ENCODE measurements at regions not wholly inside any gene's neighbourhood (a gene's known extent, or its start where the extent isn't known, plus 50 kb on each side); places are given as distances from the start of the nearest gene placed in this dataset.

GRCh38 chr2:118239284-118239683 lies 151.0 kb downstream of the INSIG2 start:
- Mint-ChIP-seq H3K27ac (no peak overlapping the region), H3K27me3 (peaks cover 13% of the 10 kb centered on the region), H3K36me3 (no peaks in the 10 kb centered on the region), H3K4me3 (no peak overlapping the region), H3K9me3 (peaks cover 5% of the 10 kb centered on the region), H3K4me1 (no peaks in the 10 kb centered on the region)
- DNase-seq (ENCODE audit: low spot score in 2 of 2) (no peak), ATAC-seq (ENCODE audit: low read depth) (no peak)

GRCh38 chr2:118237451-118237850 lies 149.2 kb downstream of the INSIG2 start:
- ATAC-seq (ENCODE audit: low read depth) = no peak
- peaks cover 8% of the 10 kb centered on the region for H3K27me3 Mint-ChIP-seq

GRCh38 chr2:118232796-118233195 lies 144.5 kb downstream of the INSIG2 start:
- Mint-ChIP-seq H3K36me3 (no peaks in the 10 kb centered on the region), H3K4me3 (no peak overlapping the region), H3K27me3 (peaks cover 15% of the 10 kb centered on the region), H3K4me1 (peaks cover 2% of the 10 kb centered on the region), H3K27ac (no peak overlapping the region), H3K9me3 (peaks cover 1% of the 10 kb centered on the region)
- DNase-seq (ENCODE audit: low spot score in 2 of 2) (no peak), ATAC-seq (ENCODE audit: low read depth) (no peak)

More at GRCh38 chr2:118237451-118237850, 149.2 kb downstream of the INSIG2 start:
- Mint-ChIP-seq H3K4me3 (no peak overlapping the region), H3K4me1 (peaks cover 2% of the 10 kb centered on the region), H3K9me3 (peaks cover 5% of the 10 kb centered on the region), H3K27ac (no peak overlapping the region), H3K36me3 (no peaks in the 10 kb centered on the region)
- DNase-seq (ENCODE audit: low spot score in 2 of 2) = no peak

- no peaks in the 10 kb centered on the region for H3K36me3 Mint-ChIP-seq
- H3K27ac Mint-ChIP-seq = no peak overlapping the region
- ATAC-seq (ENCODE audit: low read depth) = no peak
- H3K4me3 Mint-ChIP-seq = no peak overlapping the region
- H3K9me3 Mint-ChIP-seq = peaks cover 1% of the 10 kb centered on the region
- peaks cover 15% of the 10 kb centered on the region for H3K27me3 Mint-ChIP-seq
- no peak for DNase-seq (ENCODE audit: low spot score in 2 of 2)
- peaks cover 2% of the 10 kb centered on the region for H3K4me1 Mint-ChIP-seq
Observed at GRCh38 chr2:118232391-118232790, 144.1 kb downstream of the INSIG2 start.

GRCh38 chr2:118231759-118232158 lies 143.5 kb downstream of the INSIG2 start:
- Mint-ChIP-seq H3K4me1 (peaks cover 2% of the 10 kb centered on the region), H3K9me3 (no peaks in the 10 kb centered on the region), H3K36me3 (no peaks in the 10 kb centered on the region), H3K4me3 (no peak overlapping the region), H3K27ac (no peak overlapping the region), H3K27me3 (peaks cover 14% of the 10 kb centered on the region)
- no peak for ATAC-seq (ENCODE audit: low read depth)
- DNase-seq (ENCODE audit: low spot score in 2 of 2) = no peak

- peaks cover 6% of the 10 kb centered on the region for H3K4me1 Mint-ChIP-seq
Observed at GRCh38 chr2:118227698-118228508, 139.6 kb downstream of the INSIG2 start.

GRCh38 chr2:118225666-118226065 lies 137.4 kb downstream of the INSIG2 start:
- Mint-ChIP-seq H3K27me3 (peaks cover 28% of the 10 kb centered on the region), H3K36me3 (no peaks in the 10 kb centered on the region), H3K9me3 (no peaks in the 10 kb centered on the region), H3K4me1 (peaks cover 9% of the 10 kb centered on the region), H3K4me3 (no peak overlapping the region), H3K27ac (peak overlapping the region; percentile 38)
- ATAC-seq (ENCODE audit: low read depth) = no peak
- no peak for DNase-seq (ENCODE audit: low spot score in 2 of 2)

More at GRCh38 chr2:118227698-118228508, 139.6 kb downstream of the INSIG2 start:
- Mint-ChIP-seq H3K27ac (no peak overlapping the region), H3K4me3 (no peak overlapping the region), H3K27me3 (peaks cover 24% of the 10 kb centered on the region), H3K9me3 (no peaks in the 10 kb centered on the region), H3K36me3 (no peaks in the 10 kb centered on the region)
- no peak for DNase-seq (ENCODE audit: low spot score in 2 of 2)
- peak; percentile 37 for ATAC-seq (ENCODE audit: low read depth)

GRCh38 chr2:118224895-118225311 lies 136.6 kb downstream of the INSIG2 start:
- H3K4me3 Mint-ChIP-seq = peak overlapping the region; percentile 72
- peaks cover 29% of the 10 kb centered on the region for H3K27me3 Mint-ChIP-seq
- peak overlapping the region; percentile 38 for H3K27ac Mint-ChIP-seq
- DNase-seq (ENCODE audit: low spot score in 2 of 2) (peak; percentile 17 to 27), ATAC-seq (ENCODE audit: low read depth) (peak; percentile 57)
- peaks cover 9% of the 10 kb centered on the region for H3K4me1 Mint-ChIP-seq
- H3K36me3 Mint-ChIP-seq = no peaks in the 10 kb centered on the region
- no peaks in the 10 kb centered on the region for H3K9me3 Mint-ChIP-seq

- peak; percentile 41 for ATAC-seq (ENCODE audit: low read depth)
- Mint-ChIP-seq H3K27me3 (peaks cover 26% of the 10 kb centered on the region), H3K4me3 (peak overlapping the region; percentile 88), H3K4me1 (peaks cover 9% of the 10 kb centered on the region), H3K27ac (peak overlapping the region; percentile 66), H3K36me3 (no peaks in the 10 kb centered on the region), H3K9me3 (no peaks in the 10 kb centered on the region)
- DNase-seq (ENCODE audit: low spot score in 2 of 2) = peak; percentile 25 to 49
Observed at GRCh38 chr2:118223992-118224894, 136.0 kb downstream of the INSIG2 start.

- Mint-ChIP-seq H3K4me1 (peaks cover 9% of the 10 kb centered on the region), H3K27ac (peak overlapping the region; percentile 66), H3K4me3 (peak overlapping the region; percentile 88), H3K36me3 (no peaks in the 10 kb centered on the region), H3K27me3 (peaks cover 26% of the 10 kb centered on the region), H3K9me3 (no peaks in the 10 kb centered on the region)
- ATAC-seq (ENCODE audit: low read depth) = peak; percentile 13
- peak in 1 of 2 donors; percentile 25 for DNase-seq (ENCODE audit: low spot score in 2 of 2)
Observed at GRCh38 chr2:118223511-118223991, 135.3 kb downstream of the INSIG2 start.

- H3K9me3 Mint-ChIP-seq = no peaks in the 10 kb centered on the region
- DNase-seq (ENCODE audit: low spot score in 2 of 2) (no peak), ATAC-seq (ENCODE audit: low read depth) (no peak)
- H3K27ac Mint-ChIP-seq = peak overlapping the region; percentile 66
- no peaks in the 10 kb centered on the region for H3K36me3 Mint-ChIP-seq
- H3K4me3 Mint-ChIP-seq = peak overlapping the region; percentile 88
- H3K4me1 Mint-ChIP-seq = peaks cover 9% of the 10 kb centered on the region
- peaks cover 22% of the 10 kb centered on the region for H3K27me3 Mint-ChIP-seq
Observed at GRCh38 chr2:118222672-118223421, 134.6 kb downstream of the INSIG2 start.

- H3K27me3 Mint-ChIP-seq = peaks cover 22% of the 10 kb centered on the region
- ATAC-seq (ENCODE audit: low read depth) = no peak
- H3K36me3 Mint-ChIP-seq = no peaks in the 10 kb centered on the region
- no peak overlapping the region for H3K4me3 Mint-ChIP-seq
- H3K9me3 Mint-ChIP-seq = no peaks in the 10 kb centered on the region
- DNase-seq (ENCODE audit: low spot score in 2 of 2) = no peak
- H3K4me1 Mint-ChIP-seq = peaks cover 9% of the 10 kb centered on the region
- no peak overlapping the region for H3K27ac Mint-ChIP-seq
Observed at GRCh38 chr2:118222273-118222594, 134.0 kb downstream of the INSIG2 start.

GRCh38 chr2:118221536-118222272 lies 133.4 kb downstream of the INSIG2 start:
- DNase-seq (ENCODE audit: low spot score in 2 of 2) (peak; percentile 25 to 39), ATAC-seq (ENCODE audit: low read depth) (peak; percentile 67)
- Mint-ChIP-seq H3K27me3 (peaks cover 20% of the 10 kb centered on the region), H3K36me3 (no peaks in the 10 kb centered on the region), H3K4me1 (peaks cover 9% of the 10 kb centered on the region), H3K27ac (no peak overlapping the region), H3K4me3 (no peak overlapping the region), H3K9me3 (no peaks in the 10 kb centered on the region)

All from memory B cell (primary cell).